CD4-positive, alpha-beta T cell (primary cell): ENCODE measurements at regions not wholly inside any gene's neighbourhood (a gene's known extent, or its start where the extent isn't known, plus 50 kb on each side); places are given as distances from the start of the nearest gene placed in this dataset.
A peak's percentile ranks its signal among the peaks of the same experiment; 100 is the strongest.

Experiments
- ATAC-seq: fragments of 200-7000 bp; cut with Tn5 transposase; one replicate; pipeline ENCODE4 v1.10.0; 2022; ENCODE audit warnings: mild to moderate bottlenecking; ENCODE audit not compliant: poor library complexity
- CTCF ChIA-PET: fragments of 350-600 bp; sonication (Branson Sonifier 250); formaldehyde crosslinking; loops from one replicate; lab custom pipeline; 2021; ENCODE audit warnings: antibody characterized with exemption, inconsistent platforms; lab: Charles Lee
- POLR2A ChIA-PET: fragments of 350-600 bp; sonication (Branson Sonifier 250); formaldehyde crosslinking; loops from one replicate; lab custom pipeline; 2021; ENCODE audit warnings: antibody characterized with exemption, inconsistent platforms; lab: Charles Lee
- DNase-seq, 14 experiments: peaks; one replicate each; pipeline ENCODE4 v3.0.0-alpha.2; 2013 to 2020; ENCODE audit warnings: mixed read lengths in 2 of 14
- H3K27ac ChIP-seq, 2 donors: one replicate each; pipeline versions ENCODE4 v1.5.1 to v1.7.0; 2013; ENCODE audit warnings: low read length in 2 of 2, low read depth in 1 of 2, mild to moderate bottlenecking in 1 of 2
- H3K27me3 ChIP-seq, 2 experiments: 1 replicate in 1 of 2; 2 replicates in 1 of 2; pipeline versions ENCODE4 v1.6.1 to v1.7.0; 2013; ENCODE audit warnings: low read length in 2 of 2, control low read depth in 1 of 2, mild to moderate bottlenecking in 1 of 2, moderate library complexity in 1 of 2; ENCODE audit not compliant: insufficient read depth in 2 of 2, control insufficient read depth in 1 of 2
- H3K36me3 ChIP-seq: one replicate; pipeline ENCODE4 v1.6.1; 2013; ENCODE audit warnings: low read length, control low read depth; ENCODE audit not compliant: insufficient read depth
- H3K4me1 ChIP-seq: one replicate; pipeline ENCODE4 v1.6.1; 2013; ENCODE audit warnings: low read length, control low read depth; ENCODE audit not compliant: insufficient read depth
- H3K4me3 ChIP-seq: one replicate; pipeline ENCODE4 v1.5.1; 2013; ENCODE audit warnings: mild to moderate bottlenecking, low read length, moderate library complexity
- H3K9me3 ChIP-seq, 2 experiments: 1 replicate in 1 of 2; 2 replicates in 1 of 2; pipeline versions ENCODE4 v1.6.1 to v1.7.0; 2013; ENCODE audit warnings: low read length in 2 of 2, mild to moderate bottlenecking in 2 of 2, control low read depth in 1 of 2, moderate library complexity in 1 of 2; ENCODE audit not compliant: control insufficient read depth in 1 of 2, insufficient read depth in 1 of 2
- H3K27ac Mint-ChIP-seq: one replicate; pipeline ENCODE4 v1.8.0; 2020; ENCODE audit warnings: mixed read lengths
- H3K27me3 Mint-ChIP-seq: one replicate; pipeline ENCODE4 v1.8.0; 2021; ENCODE audit warnings: mixed read lengths
- H3K36me3 Mint-ChIP-seq: one replicate; pipeline ENCODE4 v1.8.0; 2021; ENCODE audit warnings: low read depth, mixed read lengths
- H3K4me1 Mint-ChIP-seq: one replicate; pipeline ENCODE4 v1.8.0; 2021; ENCODE audit warnings: low read depth, mixed read lengths
- H3K4me3 Mint-ChIP-seq: one replicate; pipeline ENCODE4 v1.8.0; 2020; ENCODE audit warnings: mild to moderate bottlenecking, mixed read lengths
- H3K9me3 Mint-ChIP-seq: one replicate; pipeline ENCODE4 v1.8.0; 2020; ENCODE audit warnings: mixed read lengths
- intact Hi-C, 2 experiments: fragments of 100-400 bp; cut with DNase I in 1 of 2; cut with micrococcal nuclease in 1 of 2; formaldehyde crosslinking; loops; one replicate each; pipeline versions ENCODE4 v1.15.1 to v1.9.0; 2023 to 2025; cut with DNase I, micrococcal nuclease
- TF ChIP-seq, protein P1 (sequence below): fragments of 200-600 bp; IDR thresholded peaks from one replicate; pipeline ENCODE4 v1.8.0; 2022; ENCODE audit warnings: antibody characterized with exemption, mild to moderate bottlenecking

DNA sequence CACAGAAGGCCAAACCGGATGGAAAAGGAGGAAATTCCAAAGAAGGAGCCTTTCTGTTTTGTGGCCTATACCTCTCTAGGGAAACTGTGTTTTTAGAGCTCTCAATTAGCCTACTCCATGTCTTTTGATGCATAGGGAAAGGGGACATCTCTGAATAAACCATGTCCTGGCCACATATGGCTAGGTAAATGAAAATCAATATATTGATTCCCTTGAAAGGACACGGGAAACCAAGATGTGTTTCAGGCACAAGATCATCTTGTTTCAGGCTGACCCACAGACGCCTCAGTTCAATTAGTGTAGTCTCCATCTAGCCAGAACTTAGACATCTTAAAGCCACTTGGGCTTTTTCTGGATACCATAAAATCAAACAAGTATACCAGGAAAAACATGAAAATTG, 363.1 kb downstream of the ENC1 start:
- H3K9me3 ChIP-seq = no peaks in the 10 kb centered on the region
- Mint-ChIP-seq H3K4me1 (no peaks in the 10 kb centered on the region), H3K4me3 (no peak overlapping the region), H3K9me3 (no peaks in the 10 kb centered on the region), H3K36me3 (no peaks in the 10 kb centered on the region), H3K27me3 (no peaks in the 10 kb centered on the region), H3K27ac (no peak overlapping the region)
- ChIA-PET POLR2A (no interaction called here), CTCF (no interaction called here)
- intact Hi-C loops = loop anchor here in 1 of 2 experiments (1.0 kb wide), 1 partner anchor 19 kb away; no protein-coding TSS in a partner anchor
- no peaks in the 10 kb centered on the region for H3K36me3 ChIP-seq
- TF ChIP-seq, protein P1, sequence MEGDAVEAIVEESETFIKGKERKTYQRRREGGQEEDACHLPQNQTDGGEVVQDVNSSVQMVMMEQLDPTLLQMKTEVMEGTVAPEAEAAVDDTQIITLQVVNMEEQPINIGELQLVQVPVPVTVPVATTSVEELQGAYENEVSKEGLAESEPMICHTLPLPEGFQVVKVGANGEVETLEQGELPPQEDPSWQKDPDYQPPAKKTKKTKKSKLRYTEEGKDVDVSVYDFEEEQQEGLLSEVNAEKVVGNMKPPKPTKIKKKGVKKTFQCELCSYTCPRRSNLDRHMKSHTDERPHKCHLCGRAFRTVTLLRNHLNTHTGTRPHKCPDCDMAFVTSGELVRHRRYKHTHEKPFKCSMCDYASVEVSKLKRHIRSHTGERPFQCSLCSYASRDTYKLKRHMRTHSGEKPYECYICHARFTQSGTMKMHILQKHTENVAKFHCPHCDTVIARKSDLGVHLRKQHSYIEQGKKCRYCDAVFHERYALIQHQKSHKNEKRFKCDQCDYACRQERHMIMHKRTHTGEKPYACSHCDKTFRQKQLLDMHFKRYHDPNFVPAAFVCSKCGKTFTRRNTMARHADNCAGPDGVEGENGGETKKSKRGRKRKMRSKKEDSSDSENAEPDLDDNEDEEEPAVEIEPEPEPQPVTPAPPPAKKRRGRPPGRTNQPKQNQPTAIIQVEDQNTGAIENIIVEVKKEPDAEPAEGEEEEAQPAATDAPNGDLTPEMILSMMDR = no peak
- ATAC-seq (no peak), DNase-seq (no peak)
- no peaks in the 10 kb centered on the region for H3K27me3 ChIP-seq
- H3K4me1 ChIP-seq = no peaks in the 10 kb centered on the region
- no peak overlapping the region for H3K27ac ChIP-seq
- no peak overlapping the region for H3K4me3 ChIP-seq

DNA sequence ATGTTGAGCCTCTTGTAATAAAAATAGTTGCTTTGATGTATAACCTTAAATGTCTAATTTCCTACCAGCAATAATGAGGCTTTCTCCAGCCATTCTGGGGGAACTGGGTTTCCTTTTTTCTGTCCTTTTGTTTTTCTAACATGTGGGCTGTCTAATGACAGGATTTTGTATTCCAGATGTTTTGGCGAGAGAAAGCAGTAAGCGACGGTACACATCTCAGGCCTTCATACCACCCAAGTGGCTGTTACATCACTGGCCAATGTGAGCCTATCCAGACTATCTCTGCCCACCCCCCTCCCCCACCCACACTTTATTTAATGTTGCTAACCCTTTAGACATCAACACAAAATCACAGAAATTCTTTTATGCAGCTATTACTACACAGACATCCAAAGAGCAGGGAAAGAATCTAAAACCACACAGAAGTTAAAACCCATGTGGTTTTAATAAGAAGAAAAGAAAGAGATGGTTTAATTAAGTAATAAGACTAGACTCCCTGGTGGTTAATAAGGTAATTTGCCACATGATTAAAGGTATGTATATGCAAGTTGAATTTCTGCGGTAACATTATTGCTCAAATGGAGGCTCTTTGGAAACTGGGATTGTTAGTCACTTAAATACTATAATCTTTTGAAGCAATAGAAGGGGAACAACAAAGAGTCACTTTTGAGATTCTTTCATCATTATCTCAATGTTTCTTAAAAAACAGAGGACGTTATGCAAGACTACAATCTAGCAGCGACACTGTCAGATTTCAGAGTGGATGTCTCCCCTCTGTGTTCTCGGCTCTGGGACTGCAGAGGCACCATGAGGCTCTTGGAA, 365.1 kb downstream of the ENC1 start:
- CTCF ChIA-PET = interaction anchor here (1.2 kb wide), 1 partner anchor 13 kb away, joined by 3 read pairs; no protein-coding TSS in a partner anchor
- DNase-seq (peak in 2 of 14 experiments; percentile 22 to 29), ATAC-seq (no peak)
- TF ChIP-seq, protein P1 = no peak
- Histone ChIP-seq H3K4me3 (no peak overlapping the region), H3K36me3 (no peaks in the 10 kb centered on the region), H3K9me3 (no peaks in the 10 kb centered on the region), H3K27me3 (no peaks in the 10 kb centered on the region), H3K27ac (no peak overlapping the region), H3K4me1 (no peaks in the 10 kb centered on the region)
- POLR2A ChIA-PET = no interaction called here
- Mint-ChIP-seq H3K27me3 (no peaks in the 10 kb centered on the region), H3K27ac (no peak overlapping the region), H3K9me3 (no peaks in the 10 kb centered on the region), H3K4me3 (no peak overlapping the region), H3K4me1 (no peaks in the 10 kb centered on the region), H3K36me3 (no peaks in the 10 kb centered on the region)
- intact Hi-C loops = no loop called here

DNA sequence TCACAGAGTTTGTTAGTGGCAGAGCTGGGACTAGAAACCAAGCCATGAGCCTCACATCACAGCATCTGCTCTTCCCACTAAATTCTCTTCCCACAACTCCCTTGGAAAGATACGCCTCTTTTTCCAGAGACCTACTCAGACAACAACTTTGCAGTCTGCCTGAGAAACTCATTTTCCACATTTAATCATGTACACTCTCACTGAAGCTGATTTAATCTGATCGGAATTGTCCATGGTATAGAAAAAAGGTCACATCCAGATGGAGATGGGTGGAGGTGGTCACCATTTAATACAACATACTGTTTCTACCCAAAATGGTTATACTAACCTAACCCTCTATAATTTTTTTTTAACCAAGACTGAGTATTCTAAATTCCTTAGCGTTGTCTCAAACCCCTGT, 366.2 kb downstream of the ENC1 start:
- CTCF ChIA-PET = no interaction called here
- Histone ChIP-seq H3K4me3 (no peak overlapping the region), H3K9me3 (no peaks in the 10 kb centered on the region), H3K36me3 (no peaks in the 10 kb centered on the region), H3K4me1 (no peaks in the 10 kb centered on the region), H3K27me3 (no peaks in the 10 kb centered on the region), H3K27ac (no peak overlapping the region)
- H3K9me3 Mint-ChIP-seq = no peaks in the 10 kb centered on the region
- H3K27me3 Mint-ChIP-seq = no peaks in the 10 kb centered on the region
- no peak for ATAC-seq
- intact Hi-C loops = no loop called here
- H3K4me3 Mint-ChIP-seq = no peak overlapping the region
- DNase-seq = no peak
- no peaks in the 10 kb centered on the region for H3K4me1 Mint-ChIP-seq
- TF ChIP-seq, protein P1 = no peak
- H3K27ac Mint-ChIP-seq = no peak overlapping the region
- POLR2A ChIA-PET = no interaction called here
- H3K36me3 Mint-ChIP-seq = no peaks in the 10 kb centered on the region
